Esophagus muscularis mucosa (tissue), 3 donors: ENCODE measurements at regions not wholly inside any gene's neighbourhood (a gene's known extent, or its start where the extent isn't known, plus 50 kb on each side); places are given as distances from the start of the nearest gene placed in this dataset.

Experiments
- CTCF ChIP-seq, 3 experiments: fragments of 200-600 bp in 2 of 3; fragments of 450-650 bp in 1 of 3; sonication (generic) in 2 of 3; IDR thresholded peaks; one replicate each; pipeline ENCODE4 v1.5.1; 2017 to 2019; ENCODE audit warnings: antibody characterized with exemption in 3 of 3, mild to moderate bottlenecking in 2 of 3, moderate library complexity in 1 of 3
- POLR2A ChIP-seq: fragments of 450-650 bp; IDR thresholded peaks from one replicate; pipeline ENCODE4 v1.6.1; 2017; ENCODE audit warnings: antibody characterized with exemption, moderate library complexity, mild to moderate bottlenecking, low read depth
- POLR2AphosphoS5 ChIP-seq, 2 donors: sonication (generic); formaldehyde crosslinking; IDR thresholded peaks; one replicate each; pipeline ENCODE4 v1.6.1; 2017; ENCODE audit warnings: antibody characterized with exemption in 2 of 2

- TF ChIP-seq CTCF (IDR thresholded peaks at IDR 0.05): no peak
- TF ChIP-seq POLR2AphosphoS5 (IDR thresholded peaks at IDR 0.05): no peak
- no peak for TF ChIP-seq POLR2A
Measured at GRCh38 chr2:221267773-221268425, 304.2 kb downstream of the EPHA4 start.
